ENCODE measurements at regions not wholly inside any gene's neighbourhood (a gene's known extent, or its start where the extent isn't known, plus 50 kb on each side); places are given as distances from the start of the nearest gene placed in this dataset.

- TF ChIP-seq, protein P1, sequence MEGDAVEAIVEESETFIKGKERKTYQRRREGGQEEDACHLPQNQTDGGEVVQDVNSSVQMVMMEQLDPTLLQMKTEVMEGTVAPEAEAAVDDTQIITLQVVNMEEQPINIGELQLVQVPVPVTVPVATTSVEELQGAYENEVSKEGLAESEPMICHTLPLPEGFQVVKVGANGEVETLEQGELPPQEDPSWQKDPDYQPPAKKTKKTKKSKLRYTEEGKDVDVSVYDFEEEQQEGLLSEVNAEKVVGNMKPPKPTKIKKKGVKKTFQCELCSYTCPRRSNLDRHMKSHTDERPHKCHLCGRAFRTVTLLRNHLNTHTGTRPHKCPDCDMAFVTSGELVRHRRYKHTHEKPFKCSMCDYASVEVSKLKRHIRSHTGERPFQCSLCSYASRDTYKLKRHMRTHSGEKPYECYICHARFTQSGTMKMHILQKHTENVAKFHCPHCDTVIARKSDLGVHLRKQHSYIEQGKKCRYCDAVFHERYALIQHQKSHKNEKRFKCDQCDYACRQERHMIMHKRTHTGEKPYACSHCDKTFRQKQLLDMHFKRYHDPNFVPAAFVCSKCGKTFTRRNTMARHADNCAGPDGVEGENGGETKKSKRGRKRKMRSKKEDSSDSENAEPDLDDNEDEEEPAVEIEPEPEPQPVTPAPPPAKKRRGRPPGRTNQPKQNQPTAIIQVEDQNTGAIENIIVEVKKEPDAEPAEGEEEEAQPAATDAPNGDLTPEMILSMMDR (IDR thresholded peaks at IDR 0.05), result no peak
- no peak for TF ChIP-seq POLR2A (IDR thresholded peaks at IDR 0.05)
These were observed 314.4 kb downstream of the GALC start for GRCh38 chr14:87678624-87679023.

All from adrenal gland (tissue), 5 donors.